Thyroid gland (tissue), 4 donors: ENCODE measurements at regions not wholly inside any gene's neighbourhood (a gene's known extent, or its start where the extent isn't known, plus 50 kb on each side); places are given as distances from the start of the nearest gene placed in this dataset.

Experiments
- POLR2A ChIP-seq, 2 donors: fragments of 450-650 bp; IDR thresholded peaks; one replicate each; pipeline ENCODE4 v1.6.1; 2017; ENCODE audit warnings: antibody characterized with exemption in 2 of 2, mild to moderate bottlenecking in 2 of 2, moderate library complexity in 1 of 2
- TF ChIP-seq, protein P1 (sequence below), 6 experiments: fragments of 200-600 bp in 3 of 6; fragments of 450-650 bp in 3 of 6; sonication (generic) in 3 of 6; IDR thresholded peaks; one replicate each; pipeline ENCODE4 v1.5.1; 2016 to 2019; ENCODE audit warnings: antibody characterized with exemption in 6 of 6, mild to moderate bottlenecking in 2 of 6, inconsistent platforms in 1 of 6, moderate library complexity in 1 of 6

DNA sequence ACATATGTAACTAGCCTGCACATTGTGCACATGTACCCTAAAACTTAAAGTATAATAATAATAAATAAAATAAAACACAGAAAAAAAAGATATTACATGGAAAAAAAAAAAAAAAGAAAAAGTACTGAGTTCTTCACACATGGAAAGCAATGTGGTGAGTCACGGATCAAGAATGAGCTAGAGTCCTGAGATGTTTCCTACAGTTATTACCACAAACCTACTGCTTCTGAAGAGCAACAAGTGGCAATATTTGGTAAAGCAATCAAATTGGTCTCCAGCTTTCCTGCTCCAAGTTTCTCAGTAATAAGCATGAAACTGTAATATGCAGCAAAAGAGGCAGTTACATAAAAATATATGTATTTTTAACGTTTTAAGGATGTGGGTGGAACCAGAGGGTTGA is 223.3 kb upstream of the SALL1 start:
- TF ChIP-seq POLR2A (IDR thresholded peaks at IDR 0.05), result no peak
- TF ChIP-seq, protein P1, sequence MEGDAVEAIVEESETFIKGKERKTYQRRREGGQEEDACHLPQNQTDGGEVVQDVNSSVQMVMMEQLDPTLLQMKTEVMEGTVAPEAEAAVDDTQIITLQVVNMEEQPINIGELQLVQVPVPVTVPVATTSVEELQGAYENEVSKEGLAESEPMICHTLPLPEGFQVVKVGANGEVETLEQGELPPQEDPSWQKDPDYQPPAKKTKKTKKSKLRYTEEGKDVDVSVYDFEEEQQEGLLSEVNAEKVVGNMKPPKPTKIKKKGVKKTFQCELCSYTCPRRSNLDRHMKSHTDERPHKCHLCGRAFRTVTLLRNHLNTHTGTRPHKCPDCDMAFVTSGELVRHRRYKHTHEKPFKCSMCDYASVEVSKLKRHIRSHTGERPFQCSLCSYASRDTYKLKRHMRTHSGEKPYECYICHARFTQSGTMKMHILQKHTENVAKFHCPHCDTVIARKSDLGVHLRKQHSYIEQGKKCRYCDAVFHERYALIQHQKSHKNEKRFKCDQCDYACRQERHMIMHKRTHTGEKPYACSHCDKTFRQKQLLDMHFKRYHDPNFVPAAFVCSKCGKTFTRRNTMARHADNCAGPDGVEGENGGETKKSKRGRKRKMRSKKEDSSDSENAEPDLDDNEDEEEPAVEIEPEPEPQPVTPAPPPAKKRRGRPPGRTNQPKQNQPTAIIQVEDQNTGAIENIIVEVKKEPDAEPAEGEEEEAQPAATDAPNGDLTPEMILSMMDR (IDR thresholded peaks at IDR 0.05), result no peak
